Calu3 (cell line): ENCODE measurements at regions not wholly inside any gene's neighbourhood (a gene's known extent, or its start where the extent isn't known, plus 50 kb on each side); places are given as distances from the start of the nearest gene placed in this dataset.

ENCODE experiments used
- BruUV-seq: library from RNA; stranded (reverse); fragments of 400-500 nt; replicated peaks from 2 replicates; lab custom pipeline; 2021; lab: Mats Ljungman, UMichigan
- CTCF ChIA-PET: fragments of 300-600 bp; sonication (Branson Sonifier 250); formaldehyde crosslinking; loops from one replicate; lab custom pipeline; 2022; ENCODE audit warnings: antibody characterized with exemption; lab: Charles Lee
- DNase-seq: peaks from one replicate; pipeline ENCODE4 v3.0.0; 2022
- H3K27ac Mint-ChIP-seq: one replicate; pipeline ENCODE4 v1.8.0; 2022; ENCODE audit warnings: mixed read lengths; ENCODE audit not compliant: unreplicated experiment
- H3K27me3 Mint-ChIP-seq: one replicate; pipeline ENCODE4 v1.8.0; 2022; ENCODE audit warnings: mixed read lengths; ENCODE audit not compliant: unreplicated experiment
- H3K36me3 Mint-ChIP-seq: one replicate; pipeline ENCODE4 v1.8.0; 2022; ENCODE audit warnings: mild to moderate bottlenecking, moderate library complexity, mixed read lengths; ENCODE audit not compliant: insufficient read depth, unreplicated experiment
- H3K4me1 Mint-ChIP-seq: one replicate; pipeline ENCODE4 v1.8.0; 2022; ENCODE audit warnings: mild to moderate bottlenecking, low read depth, mixed read lengths; ENCODE audit not compliant: unreplicated experiment
- H3K4me3 Mint-ChIP-seq: one replicate; pipeline ENCODE4 v1.8.0; 2022; ENCODE audit warnings: mild to moderate bottlenecking, low read depth, moderate library complexity, mixed read lengths; ENCODE audit not compliant: unreplicated experiment
- H3K9me3 Mint-ChIP-seq: one replicate; pipeline ENCODE4 v1.8.0; 2022; ENCODE audit warnings: low read depth, mixed read lengths; ENCODE audit not compliant: unreplicated experiment
- CTCF ChIP-seq: fragments of 200-600 bp; IDR thresholded peaks from one replicate; pipeline ENCODE4 v1.8.0; 2022; ENCODE audit warnings: antibody characterized with exemption; ENCODE audit not compliant: unreplicated experiment
- intact Hi-C: fragments of 100-400 bp; cut with micrococcal nuclease; formaldehyde crosslinking; loops from one replicate; pipeline ENCODE4 v1.10.0; 2022; ENCODE audit not compliant: unreplicated experiment

GRCh38 chr5:141763541-141763940 is 81.5 kb upstream of the ARAP3 start:
- H3K9me3 Mint-ChIP-seq, result no peaks in the 10 kb centered on the region
- H3K4me3 Mint-ChIP-seq, result no peak overlapping the region
- BruUV-seq, result no TSS peak
- TF ChIP-seq CTCF, result no peak
- peaks cover 42% of the 10 kb centered on the region for H3K27me3 Mint-ChIP-seq
- H3K36me3 Mint-ChIP-seq, result no peaks in the 10 kb centered on the region
- CTCF ChIA-PET, result interaction anchor here (0.6 to 0.9 kb wide), 2 partner anchors 9 to 1300 kb away, joined by 3 read pairs; no protein-coding TSS in a partner anchor
- intact Hi-C loops, result no loop called here
- peaks cover 2% of the 10 kb centered on the region for H3K4me1 Mint-ChIP-seq
- no peak for DNase-seq
- H3K27ac Mint-ChIP-seq, result no peak overlapping the region

- peaks cover 8% of the 10 kb centered on the region for H3K4me1 Mint-ChIP-seq
- H3K27ac Mint-ChIP-seq, result no peak overlapping the region
- no peak for TF ChIP-seq CTCF
- CTCF ChIA-PET, result interaction anchor here (0.6 to 1.0 kb wide), 5 partner anchors 10 to 198 kb away, joined by 3 to 4 read pairs (median 3); no protein-coding TSS in a partner anchor
- H3K4me3 Mint-ChIP-seq, result no peak overlapping the region
- H3K36me3 Mint-ChIP-seq, result no peaks in the 10 kb centered on the region
- intact Hi-C loops, result no loop called here
- no TSS peak for BruUV-seq
- H3K9me3 Mint-ChIP-seq, result no peaks in the 10 kb centered on the region
- DNase-seq, result no peak
- H3K27me3 Mint-ChIP-seq, result peaks cover 49% of the 10 kb centered on the region
Observed at GRCh38 chr5:141762790-141763368, 80.8 kb upstream of the ARAP3 start.

- CTCF ChIA-PET, result interaction anchor here (0.6 to 1.0 kb wide), 4 partner anchors 17 to 199 kb away, joined by 3 to 4 read pairs (median 3); no protein-coding TSS in a partner anchor
- no peak for TF ChIP-seq CTCF
- Mint-ChIP-seq H3K4me3 (no peak overlapping the region), H3K4me1 (peaks cover 14% of the 10 kb centered on the region), H3K36me3 (peaks cover 5% of the 10 kb centered on the region), H3K9me3 (no peaks in the 10 kb centered on the region), H3K27me3 (peaks cover 54% of the 10 kb centered on the region), H3K27ac (no peak overlapping the region)
- DNase-seq, result no peak
- no TSS peak for BruUV-seq
- intact Hi-C loops, result no loop called here
Observed at GRCh38 chr5:141762316-141762715, 80.3 kb upstream of the ARAP3 start.

GRCh38 chr5:141760753-141761152 is 78.7 kb upstream of the ARAP3 start:
- CTCF ChIA-PET, result no interaction called here
- BruUV-seq, result no TSS peak
- intact Hi-C loops, result no loop called here
- no peaks in the 10 kb centered on the region for H3K9me3 Mint-ChIP-seq
- no peak overlapping the region for H3K4me3 Mint-ChIP-seq
- peaks cover 20% of the 10 kb centered on the region for H3K4me1 Mint-ChIP-seq
- no peak for DNase-seq
- peaks cover 5% of the 10 kb centered on the region for H3K36me3 Mint-ChIP-seq
- peaks cover 60% of the 10 kb centered on the region for H3K27me3 Mint-ChIP-seq
- no peak for TF ChIP-seq CTCF
- H3K27ac Mint-ChIP-seq, result no peak overlapping the region
